T-cell (primary cell): ENCODE measurements at regions not wholly inside any gene's neighbourhood (a gene's known extent, or its start where the extent isn't known, plus 50 kb on each side); places are given as distances from the start of the nearest gene placed in this dataset.
"Not testable (repeated sequence)": the region's sequence is repeated elsewhere in the genome, so short reads cannot be mapped to it uniquely, and the experiment has no call there.

Experiments used
- ATAC-seq, 4 experiments: fragments of 200-7000 bp in 3 of 4; fragments of 150-1000 bp in 1 of 4; cut with Tn5 transposase; replicated peaks in 1 of 4; 1 replicate in 3 of 4; 2 replicates in 1 of 4; pipeline ENCODE4 v1.10.0; 2021; ENCODE audit warnings: moderate library complexity in 3 of 4, mild to moderate bottlenecking in 2 of 4, moderate number of reproducible peaks in 1 of 4
- CTCF ChIA-PET, 2 donors: fragments of 300-600 bp; sonication (Branson Sonifier 250); formaldehyde crosslinking; loops; one replicate each; lab custom pipeline; 2022; ENCODE audit warnings: antibody characterized with exemption in 2 of 2; lab: Charles Lee
- POLR2A ChIA-PET, 2 donors: fragments of 300-600 bp; sonication (Branson Sonifier 250); formaldehyde crosslinking; loops; one replicate each; lab custom pipeline; 2022; ENCODE audit warnings: antibody characterized with exemption in 2 of 2; lab: Charles Lee
- DNase-seq, 35 experiments: peaks; one replicate each; pipeline versions ENCODE4 v3.0.0 to v3.0.0-alpha.2; 2013 to 2023
- H3K27ac ChIP-seq: one replicate; pipeline ENCODE4 v1.5.1; 2013; ENCODE audit warnings: low read length
- H3K27me3 ChIP-seq, 2 experiments: replicated peaks in 1 of 2; 1 replicate in 1 of 2; 2 replicates in 1 of 2; pipeline versions ENCODE4 v1.6.1 to v1.7.0; 2013; ENCODE audit warnings: low read length in 1 of 2, mixed read lengths in 1 of 2; ENCODE audit not compliant: control insufficient read depth in 2 of 2, insufficient read depth in 2 of 2; ENCODE audit errors: extremely low read depth in 1 of 2
- H3K36me3 ChIP-seq, 2 donors: 1 replicate in 1 of 2; 2 replicates in 1 of 2; pipeline versions ENCODE4 v1.6.1 to v1.7.0; 2013; ENCODE audit warnings: low read length in 1 of 2; ENCODE audit not compliant: control insufficient read depth in 2 of 2, insufficient read depth in 1 of 2; ENCODE audit errors: extremely low read depth in 1 of 2
- H3K4me1 ChIP-seq, 2 experiments: 1 replicate in 1 of 2; 2 replicates in 1 of 2; pipeline versions ENCODE4 v1.6.1 to v1.7.0; 2013; ENCODE audit warnings: low read length in 2 of 2, mixed read lengths in 1 of 2; ENCODE audit not compliant: insufficient read depth in 2 of 2, control insufficient read depth in 1 of 2; ENCODE audit errors: extremely low read depth in 1 of 2
- H3K4me3 ChIP-seq, 2 donors: 1 replicate in 1 of 2; 2 replicates in 1 of 2; pipeline versions ENCODE4 v1.5.1 to v1.7.0; 2013; ENCODE audit warnings: mild to moderate bottlenecking in 2 of 2, low read length in 1 of 2, moderate library complexity in 1 of 2; ENCODE audit not compliant: control insufficient read depth in 1 of 2; ENCODE audit errors: extremely low read depth in 1 of 2
- H3K9me3 ChIP-seq: 2 replicates; pipeline ENCODE4 v1.7.0; 2013
- H3K27ac Mint-ChIP-seq, 2 donors: one replicate each; pipeline ENCODE4 v1.8.0; 2020 to 2021; ENCODE audit warnings: mild to moderate bottlenecking in 2 of 2, mixed read lengths in 2 of 2
- H3K27me3 Mint-ChIP-seq, 2 donors: one replicate each; pipeline ENCODE4 v1.8.0; 2021 to 2022; ENCODE audit warnings: mixed read lengths in 2 of 2
- H3K36me3 Mint-ChIP-seq: one replicate; pipeline ENCODE4 v1.8.0; 2021; ENCODE audit warnings: mixed read lengths
- H3K4me1 Mint-ChIP-seq, 3 donors: one replicate each; pipeline ENCODE4 v1.8.0; 2020 to 2022; ENCODE audit warnings: mixed read lengths in 3 of 3, mild to moderate bottlenecking in 1 of 3
- H3K4me3 Mint-ChIP-seq, 3 donors: one replicate each; pipeline ENCODE4 v1.8.0; 2020 to 2022; ENCODE audit warnings: mild to moderate bottlenecking in 3 of 3, mixed read lengths in 3 of 3, moderate library complexity in 3 of 3
- H3K9me3 Mint-ChIP-seq, 3 donors: one replicate each; pipeline ENCODE4 v1.8.0; 2020 to 2022; ENCODE audit warnings: mixed read lengths in 3 of 3
- WGBS: methylation state at CpG from one replicate; pipeline ENCODE4 v1.1.5; 2013; ENCODE audit warnings: missing lambda C conversion rate; ENCODE audit not compliant: insufficient coverage; 5-methylcytosine and 5-hydroxymethylcytosine counted together

DNA sequence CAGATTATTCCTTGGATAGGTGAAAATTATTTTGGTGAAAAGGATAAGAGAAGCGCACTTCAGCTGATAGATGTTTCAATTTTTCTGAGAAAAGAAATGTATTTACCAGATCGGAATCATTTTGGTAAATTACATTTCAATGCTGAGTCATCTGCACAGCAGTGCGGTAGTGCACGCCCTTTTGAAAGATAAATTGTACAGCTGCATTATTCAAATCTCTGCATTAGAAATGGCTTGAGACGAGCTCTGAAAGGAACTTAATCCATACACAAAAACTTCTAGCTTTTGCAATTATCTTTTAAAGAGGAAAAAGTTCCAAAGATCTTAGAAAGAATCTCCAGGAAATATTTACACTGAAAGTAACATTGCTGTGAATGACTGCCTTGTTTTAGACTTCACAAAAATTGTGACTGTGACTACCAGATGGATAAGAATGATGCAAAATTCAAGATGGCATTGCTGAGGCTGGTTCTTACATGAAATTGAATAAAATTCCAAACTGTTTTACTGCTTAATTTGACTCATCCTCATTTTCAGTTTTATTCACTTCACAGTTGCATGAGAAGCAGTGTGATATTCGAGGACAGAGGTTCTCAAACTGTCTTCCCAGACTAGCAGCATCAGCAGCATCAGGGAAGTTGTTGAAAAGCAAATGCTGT is 161.7 kb downstream of the RND3 start:
- DNase-seq (no peak), ATAC-seq (no peak)
- 42% methylated on average over 2 of the region's 6 CpGs for WGBS
- CTCF ChIA-PET = interaction anchor here in 1 of 2 donors (0.6 kb wide), 1 partner anchor 25 kb away, joined by 3 read pairs; no protein-coding TSS in a partner anchor
- Histone ChIP-seq H3K9me3 (no peaks in the 10 kb centered on the region), H3K27me3 (no peaks in the 10 kb centered on the region), H3K4me3 (no peak overlapping the region), H3K36me3 (no peaks in the 10 kb centered on the region), H3K4me1 (no peaks in the 10 kb centered on the region), H3K27ac (no peak overlapping the region)
- H3K9me3 Mint-ChIP-seq = peaks cover 0 to 11% (median 0%) of the 10 kb centered on the region in 3 donors
- H3K27ac Mint-ChIP-seq = no peak overlapping the region
- no peaks in the 10 kb centered on the region for H3K27me3 Mint-ChIP-seq
- H3K36me3 Mint-ChIP-seq = no peaks in the 10 kb centered on the region
- H3K4me1 Mint-ChIP-seq = no peaks in the 10 kb centered on the region
- no peak overlapping the region for H3K4me3 Mint-ChIP-seq
- POLR2A ChIA-PET = no interaction called here

- POLR2A ChIA-PET, H3K4me3 Mint-ChIP-seq, H3K27ac Mint-ChIP-seq, DNase-seq, H3K9me3 Mint-ChIP-seq, H3K27me3 ChIP-seq, H3K9me3 ChIP-seq, H3K27me3 Mint-ChIP-seq, H3K4me3 ChIP-seq, CTCF ChIA-PET, H3K36me3 Mint-ChIP-seq, ATAC-seq, H3K36me3 ChIP-seq, H3K27ac ChIP-seq, H3K4me1 ChIP-seq, H3K4me1 Mint-ChIP-seq: not testable (repeated sequence)
Observed at GRCh38 chr2:150323071-150323470, 164.4 kb downstream of the RND3 start.

GRCh38 chr2:150320608-150321007 is 166.9 kb downstream of the RND3 start:
- no peak overlapping the region for H3K4me3 Mint-ChIP-seq
- DNase-seq = no peak
- Histone ChIP-seq H3K9me3 (no peaks in the 10 kb centered on the region), H3K36me3 (no peaks in the 10 kb centered on the region), H3K27me3 (no peaks in the 10 kb centered on the region), H3K4me3 (no peak overlapping the region), H3K27ac (no peak overlapping the region), H3K4me1 (no peaks in the 10 kb centered on the region)
- no peaks in the 10 kb centered on the region for H3K4me1 Mint-ChIP-seq
- WGBS = 83% methylated on average over 1 of the region's 1 CpG
- no peaks in the 10 kb centered on the region for H3K36me3 Mint-ChIP-seq
- no peak overlapping the region for H3K27ac Mint-ChIP-seq
- peaks cover 7 to 9% (median 8%) of the 10 kb centered on the region in 3 donors for H3K9me3 Mint-ChIP-seq
- H3K27me3 Mint-ChIP-seq = no peaks in the 10 kb centered on the region
- no peak for ATAC-seq
- ChIA-PET CTCF (no interaction called here), POLR2A (no interaction called here)

DNA sequence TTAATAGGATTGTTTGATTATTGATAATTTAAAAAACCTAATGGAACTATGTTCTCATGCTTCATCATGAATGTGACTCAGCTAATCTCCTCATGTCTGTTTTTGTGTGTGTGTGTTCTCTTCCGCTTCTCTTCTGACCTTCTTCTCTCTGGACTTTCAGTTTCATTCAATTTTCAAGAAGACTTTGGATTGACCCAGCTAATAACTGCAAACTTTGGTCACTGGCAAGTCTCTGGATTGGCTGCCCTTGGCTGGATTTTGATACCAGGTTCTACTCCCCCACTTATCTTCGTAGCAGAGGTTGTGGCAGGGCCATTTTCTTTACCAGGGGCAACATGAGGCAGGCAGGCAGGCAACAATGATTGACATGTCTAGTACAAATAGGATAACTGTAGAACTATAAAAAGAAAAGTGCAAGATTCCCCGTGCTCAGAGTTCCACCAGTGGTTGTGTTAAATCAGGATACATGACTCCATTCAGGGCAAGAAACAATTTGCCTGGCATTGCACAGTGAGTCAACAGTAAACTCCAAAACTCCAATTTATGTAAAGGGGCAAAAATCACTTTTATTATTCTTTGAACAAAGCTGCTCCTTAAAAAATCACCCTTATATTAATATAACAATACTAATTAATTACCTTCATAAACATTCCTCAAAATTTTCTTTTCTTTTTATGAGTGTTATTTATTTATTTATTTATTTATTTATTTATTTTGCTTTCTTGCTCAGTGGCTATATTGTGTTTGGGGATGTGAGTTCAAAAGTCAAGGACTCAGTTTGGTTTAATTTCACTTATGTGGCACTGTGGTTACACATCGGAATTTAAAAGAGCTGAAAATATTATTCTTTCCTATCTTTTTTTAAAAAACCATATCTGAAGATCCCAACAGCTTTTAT is 167.6 kb downstream of the RND3 start:
- Mint-ChIP-seq H3K27ac (no peak overlapping the region), H3K27me3 (no peaks in the 10 kb centered on the region), H3K36me3 (no peaks in the 10 kb centered on the region), H3K4me3 (no peak overlapping the region), H3K4me1 (no peaks in the 10 kb centered on the region), H3K9me3 (peaks cover 7 to 14% (median 8%) of the 10 kb centered on the region in 3 donors)
- ChIA-PET POLR2A (no interaction called here), CTCF (no interaction called here)
- Histone ChIP-seq H3K27ac (no peak overlapping the region), H3K4me1 (no peaks in the 10 kb centered on the region), H3K36me3 (no peaks in the 10 kb centered on the region), H3K27me3 (no peaks in the 10 kb centered on the region), H3K4me3 (no peak overlapping the region), H3K9me3 (no peaks in the 10 kb centered on the region)
- ATAC-seq = no peak
- WGBS = no CpG with 5 or more reads among the region's 4 CpGs
- DNase-seq = no peak

DNA sequence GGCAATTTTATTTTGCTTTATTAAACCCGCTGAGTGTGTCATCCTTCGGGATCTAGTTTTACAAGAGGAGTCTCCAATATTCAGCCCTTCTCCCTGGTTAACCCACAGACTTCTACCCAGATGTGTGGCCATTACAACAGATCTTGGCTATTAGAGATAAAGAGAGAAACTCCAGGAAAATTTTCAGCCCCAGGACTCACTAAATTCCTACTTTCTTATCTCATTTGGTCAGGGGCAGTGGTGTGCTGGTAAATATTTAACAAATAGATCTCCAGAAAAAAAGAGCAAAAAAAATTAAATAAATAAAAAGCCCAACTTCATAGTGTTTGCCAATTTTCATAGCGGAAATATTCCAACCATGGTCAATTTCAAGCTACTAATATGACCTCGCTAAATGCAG is 168.4 kb downstream of the RND3 start:
- no peak for ATAC-seq
- no peak overlapping the region for H3K4me3 ChIP-seq
- H3K36me3 ChIP-seq = no peaks in the 10 kb centered on the region
- no peak for DNase-seq
- no peaks in the 10 kb centered on the region for H3K27me3 ChIP-seq
- H3K4me1 ChIP-seq = no peaks in the 10 kb centered on the region
- Mint-ChIP-seq H3K4me3 (no peak overlapping the region), H3K9me3 (peaks cover 7 to 20% (median 8%) of the 10 kb centered on the region in 3 donors), H3K27me3 (no peaks in the 10 kb centered on the region), H3K4me1 (no peaks in the 10 kb centered on the region), H3K27ac (no peak overlapping the region), H3K36me3 (no peaks in the 10 kb centered on the region)
- no CpG with 5 or more reads among the region's 4 CpGs for WGBS
- H3K27ac ChIP-seq = no peak overlapping the region
- H3K9me3 ChIP-seq = no peaks in the 10 kb centered on the region
- ChIA-PET POLR2A (no interaction called here), CTCF (no interaction called here)

- H3K9me3 ChIP-seq = peaks cover 2% of the 10 kb centered on the region
- H3K36me3 ChIP-seq = no peaks in the 10 kb centered on the region
- CTCF ChIA-PET = no interaction called here
- no peak overlapping the region for H3K4me3 Mint-ChIP-seq
- peaks cover 10 to 26% (median 11%) of the 10 kb centered on the region in 3 donors for H3K9me3 Mint-ChIP-seq
- DNase-seq (no peak), ATAC-seq (no peak)
- H3K27ac Mint-ChIP-seq = no peak overlapping the region
- peaks cover 0 to 9% of the 10 kb centered on the region in 2 experiments for H3K27me3 ChIP-seq
- POLR2A ChIA-PET = no interaction called here
- 80% methylated on average over 1 of the region's 4 CpGs for WGBS
- H3K4me1 ChIP-seq = no peaks in the 10 kb centered on the region
- no peak overlapping the region for H3K4me3 ChIP-seq
- H3K36me3 Mint-ChIP-seq = no peaks in the 10 kb centered on the region
- H3K27ac ChIP-seq = no peak overlapping the region
- no peaks in the 10 kb centered on the region for H3K4me1 Mint-ChIP-seq
- peaks cover 0 to 2% of the 10 kb centered on the region in 2 donors for H3K27me3 Mint-ChIP-seq
Observed at GRCh38 chr2:150312271-150312670, 175.2 kb downstream of the RND3 start.
